ENCODE measurements at regions not wholly inside any gene's neighbourhood (a gene's known extent, or its start where the extent isn't known, plus 50 kb on each side); places are given as distances from the start of the nearest gene placed in this dataset.
"Not testable (repeated sequence)": the region's sequence is repeated elsewhere in the genome, so short reads cannot be mapped to it uniquely, and the experiment has no call there.

- no peak for TF ChIP-seq EZH2 (IDR thresholded peaks at IDR 0.05; ENCODE audit: insufficient read depth, poor library complexity, severe bottlenecking)
- no peak for TF ChIP-seq EZH2phosphoT487 (IDR thresholded peaks at IDR 0.05; ENCODE audit: insufficient read depth, low read depth)
- DNase-seq: no peak
- Histone ChIP-seq H3K4me3 (no peak overlapping the region), H3K4me1 (ENCODE audit: insufficient read depth) (no peaks in the 10 kb centered on the region), H3K9me2 (ENCODE audit: insufficient read depth) (no peaks in the 10 kb centered on the region), H3K4me2 (ENCODE audit: unreplicated experiment) (no peak overlapping the region), H2AFZ (no peak overlapping the region), H3K9ac (no peak overlapping the region), H3F3A (ENCODE audit: insufficient read depth) (no peaks in the 10 kb centered on the region), H4K20me1 (ENCODE audit: insufficient read depth) (no peaks in the 10 kb centered on the region), H3K27me3 (replicated peaks; ENCODE audit: insufficient read depth) (no peaks in the 10 kb centered on the region), H3K36me3 (ENCODE audit: low read depth) (no peaks in the 10 kb centered on the region), H3K27ac (no peak overlapping the region), H3K9me3 (ENCODE audit: low read depth) (no peaks in the 10 kb centered on the region), H3K79me2 (ENCODE audit: insufficient read depth) (no peaks in the 10 kb centered on the region)
- 24 to 26% methylated on average over 3 of the region's 3 CpGs for WGBS, 2 experiments (ENCODE audit: low coverage in 1 of 2, low lambda C conversion rate in 2 of 2, missing lambda C conversion rate in 2 of 2)
- in situ Hi-C loops (cut with MboI): no loop called here
Observed at GRCh38 chr4:133273401-133273800, 124.3 kb downstream of the PCDH10 start.

- Histone ChIP-seq H3K4me3 (no peak overlapping the region), H3K9me3 (ENCODE audit: low read depth) (no peaks in the 10 kb centered on the region), H3K9me2 (ENCODE audit: insufficient read depth) (no peaks in the 10 kb centered on the region), H3K27ac (no peak overlapping the region), H3K4me2 (ENCODE audit: unreplicated experiment) (no peak overlapping the region), H3K36me3 (ENCODE audit: low read depth) (no peaks in the 10 kb centered on the region), H3K27me3 (replicated peaks; ENCODE audit: insufficient read depth) (no peaks in the 10 kb centered on the region), H3K79me2 (ENCODE audit: insufficient read depth) (no peaks in the 10 kb centered on the region), H3K4me1 (ENCODE audit: insufficient read depth) (no peaks in the 10 kb centered on the region), H3F3A (ENCODE audit: insufficient read depth) (no peaks in the 10 kb centered on the region), H3K9ac (no peak overlapping the region), H2AFZ (no peak overlapping the region), H4K20me1 (ENCODE audit: insufficient read depth) (no peaks in the 10 kb centered on the region)
- 17 to 20% methylated on average over 2 of the region's 2 CpGs for WGBS, 2 experiments (ENCODE audit: low coverage in 1 of 2, low lambda C conversion rate in 2 of 2, missing lambda C conversion rate in 2 of 2)
- DNase-seq: no peak
- no peak for TF ChIP-seq EZH2 (IDR thresholded peaks at IDR 0.05; ENCODE audit: insufficient read depth, poor library complexity, severe bottlenecking)
- TF ChIP-seq EZH2phosphoT487 (IDR thresholded peaks at IDR 0.05; ENCODE audit: insufficient read depth, low read depth): no peak
- in situ Hi-C loops (cut with MboI): no loop called here
Observed at GRCh38 chr4:133270021-133270570, 121.0 kb downstream of the PCDH10 start.

- Histone ChIP-seq H2AFZ (no peak overlapping the region), H3K27me3 (replicated peaks; ENCODE audit: insufficient read depth) (no peaks in the 10 kb centered on the region), H3F3A (ENCODE audit: insufficient read depth) (no peaks in the 10 kb centered on the region), H3K4me1 (ENCODE audit: insufficient read depth) (no peaks in the 10 kb centered on the region), H4K20me1 (ENCODE audit: insufficient read depth) (no peaks in the 10 kb centered on the region), H3K4me2 (ENCODE audit: unreplicated experiment) (no peak overlapping the region), H3K9me3 (ENCODE audit: low read depth) (no peaks in the 10 kb centered on the region), H3K27ac (no peak overlapping the region), H3K9me2 (ENCODE audit: insufficient read depth) (no peaks in the 10 kb centered on the region), H3K79me2 (ENCODE audit: insufficient read depth) (no peaks in the 10 kb centered on the region), H3K36me3 (ENCODE audit: low read depth) (no peaks in the 10 kb centered on the region), H3K4me3 (no peak overlapping the region), H3K9ac (no peak overlapping the region)
- no peak for TF ChIP-seq EZH2 (IDR thresholded peaks at IDR 0.05; ENCODE audit: insufficient read depth, poor library complexity, severe bottlenecking)
- no peak for TF ChIP-seq EZH2phosphoT487 (IDR thresholded peaks at IDR 0.05; ENCODE audit: insufficient read depth, low read depth)
- no peak for DNase-seq
- in situ Hi-C loops (cut with MboI): no loop called here
- 47 to 48% methylated on average over 16 to 17 of the region's 17 CpGs for WGBS, 2 experiments (ENCODE audit: low coverage in 1 of 2, low lambda C conversion rate in 2 of 2, missing lambda C conversion rate in 2 of 2)
Observed at GRCh38 chr4:133268205-133268604, 119.1 kb downstream of the PCDH10 start.

DNA sequence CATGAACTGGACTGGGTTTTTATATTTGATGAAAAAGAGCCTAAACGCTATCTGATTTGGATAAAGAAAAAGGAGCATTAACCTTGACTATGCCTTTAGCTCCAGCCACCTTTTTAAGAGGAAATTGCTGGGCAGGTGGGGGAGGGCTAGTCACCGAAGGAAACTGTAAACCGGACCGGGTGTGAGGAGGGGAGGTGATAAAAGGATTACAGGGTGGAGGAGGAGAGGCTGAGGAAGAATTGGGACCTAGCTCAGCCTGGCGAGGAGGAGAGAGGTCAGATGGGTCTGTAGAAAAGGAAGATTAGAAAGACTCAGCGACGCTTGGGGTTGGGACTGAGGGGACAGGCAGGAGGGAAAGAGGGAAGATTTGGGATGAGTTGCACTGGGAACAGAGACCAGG lies 118.4 kb downstream of the PCDH10 start:
- H4K20me1 ChIP-seq (ENCODE audit: insufficient read depth); H3K36me3 ChIP-seq (ENCODE audit: low read depth); H3K27me3 ChIP-seq (replicated peaks; ENCODE audit: insufficient read depth); H3K4me2 ChIP-seq (ENCODE audit: unreplicated experiment); in situ Hi-C loops (cut with MboI); H3K4me3 ChIP-seq; H2AFZ ChIP-seq; H3F3A ChIP-seq (ENCODE audit: insufficient read depth); DNase-seq; H3K9me3 ChIP-seq (ENCODE audit: low read depth); H3K27ac ChIP-seq; H3K79me2 ChIP-seq (ENCODE audit: insufficient read depth); H3K9ac ChIP-seq; H3K4me1 ChIP-seq (ENCODE audit: insufficient read depth); H3K9me2 ChIP-seq (ENCODE audit: insufficient read depth): not testable (repeated sequence)
- WGBS, 2 experiments (ENCODE audit: low coverage in 1 of 2, low lambda C conversion rate in 2 of 2, missing lambda C conversion rate in 2 of 2): 12 to 16% methylated on average over 7 of the region's 7 CpGs

DNA sequence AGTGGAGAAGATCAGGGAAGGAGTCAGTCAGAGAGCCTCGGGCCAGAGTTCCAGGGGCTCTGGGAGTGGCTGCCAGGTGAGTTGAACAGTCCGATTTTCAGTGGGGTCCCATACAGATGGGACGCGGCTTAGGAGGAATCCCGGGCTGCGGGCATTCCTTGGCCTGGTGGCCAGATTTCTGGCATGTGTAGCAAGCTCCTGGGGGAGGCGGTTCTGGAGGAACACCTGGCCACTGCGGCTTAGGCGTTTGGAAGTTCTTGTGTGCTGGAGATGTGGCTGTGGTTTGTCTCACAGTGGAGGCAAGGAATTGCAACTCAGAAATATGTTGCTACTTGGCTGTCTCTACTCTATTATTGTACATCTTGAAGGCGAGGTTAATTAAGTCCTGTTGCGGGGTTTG lies 117.9 kb downstream of the PCDH10 start:
- H3K79me2 ChIP-seq (ENCODE audit: insufficient read depth); H3K9me3 ChIP-seq (ENCODE audit: low read depth); H3K9ac ChIP-seq; H3K4me3 ChIP-seq; H3K9me2 ChIP-seq (ENCODE audit: insufficient read depth); in situ Hi-C loops (cut with MboI); DNase-seq; H3K4me2 ChIP-seq (ENCODE audit: unreplicated experiment); H3K27ac ChIP-seq; H3K36me3 ChIP-seq (ENCODE audit: low read depth); H3F3A ChIP-seq (ENCODE audit: insufficient read depth); H4K20me1 ChIP-seq (ENCODE audit: insufficient read depth); H3K4me1 ChIP-seq (ENCODE audit: insufficient read depth); H3K27me3 ChIP-seq (replicated peaks; ENCODE audit: insufficient read depth); H2AFZ ChIP-seq: not testable (repeated sequence)
- WGBS, 2 experiments (ENCODE audit: low coverage in 1 of 2, low lambda C conversion rate in 2 of 2, missing lambda C conversion rate in 2 of 2): 45% methylated on average over 11 of the region's 11 CpGs

DNA sequence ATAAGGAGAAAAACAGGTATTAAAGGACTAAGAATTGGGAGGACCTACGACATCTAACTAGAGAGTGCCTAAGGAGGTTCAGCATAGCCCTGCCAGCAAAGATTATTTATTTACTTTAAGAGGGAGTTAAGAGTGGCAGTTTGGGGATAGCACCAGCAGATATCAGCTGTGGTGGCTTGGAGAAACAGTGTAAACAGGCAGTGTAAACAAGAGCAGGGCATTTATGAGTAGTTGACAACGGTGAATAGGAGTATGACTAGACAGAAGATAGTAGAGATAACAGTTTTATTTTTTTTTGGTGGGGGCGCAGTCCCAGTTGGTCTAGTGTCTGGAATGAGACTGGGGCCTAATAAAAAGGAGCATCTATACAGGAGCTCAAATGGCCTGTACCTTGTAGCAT lies 115.2 kb downstream of the PCDH10 start:
- H3K9me2 ChIP-seq (ENCODE audit: insufficient read depth); H2AFZ ChIP-seq; H3K9ac ChIP-seq; H3K36me3 ChIP-seq (ENCODE audit: low read depth); H3K4me2 ChIP-seq (ENCODE audit: unreplicated experiment); H3K27me3 ChIP-seq (replicated peaks; ENCODE audit: insufficient read depth); H3K4me1 ChIP-seq (ENCODE audit: insufficient read depth); in situ Hi-C loops (cut with MboI); H3K27ac ChIP-seq; H3K79me2 ChIP-seq (ENCODE audit: insufficient read depth); H3K9me3 ChIP-seq (ENCODE audit: low read depth); H3F3A ChIP-seq (ENCODE audit: insufficient read depth); DNase-seq; H4K20me1 ChIP-seq (ENCODE audit: insufficient read depth); H3K4me3 ChIP-seq: not testable (repeated sequence)
- WGBS, 2 experiments (ENCODE audit: low coverage in 1 of 2, low lambda C conversion rate in 2 of 2, missing lambda C conversion rate in 2 of 2): 19 to 22% methylated on average over 3 of the region's 3 CpGs

Measured in GM23248 (cell line).